SK-N-SH treated with all-trans-retinoic acid at 6 μM for 48 hours (cell line): ENCODE measurements at regions not wholly inside any gene's neighbourhood (a gene's known extent, or its start where the extent isn't known, plus 50 kb on each side); places are given as distances from the start of the nearest gene placed in this dataset.

Experiments
- ATAC-seq: fragments of 200-7000 bp; cut with Tn5 transposase; 3 replicates; pipeline ENCODE4 v1.9.1; 2020; ENCODE audit warnings: mild to moderate bottlenecking, moderate library complexity
- BACH2 ChIP-seq: fragments of 250-450 bp; sonication (Bioruptor Pico); IDR thresholded peaks from 2 replicates; pipeline ENCODE4 v1.9.0; 2021; ENCODE audit warnings: mild to moderate bottlenecking, borderline replicate concordance
- CREB5 ChIP-seq: fragments of 250-450 bp; sonication (Bioruptor Pico); IDR thresholded peaks from 2 replicates; pipeline ENCODE4 v1.5.1; 2020; ENCODE audit warnings: low read depth, mild to moderate bottlenecking, moderate library complexity
- CSDC2 ChIP-seq: fragments of 250-450 bp; sonication (Bioruptor Pico); IDR thresholded peaks from 2 replicates; pipeline ENCODE4 v1.5.0; 2020; ENCODE audit warnings: mild to moderate bottlenecking, moderate library complexity
- CSRNP3 ChIP-seq: fragments of 250-450 bp; sonication (Bioruptor Pico); IDR thresholded peaks from 2 replicates; pipeline ENCODE4 v1.5.1; 2021; ENCODE audit warnings: mild to moderate bottlenecking, moderate library complexity
- ESRRG ChIP-seq: fragments of 250-450 bp; sonication (Bioruptor Pico); IDR thresholded peaks from 2 replicates; pipeline ENCODE4 v1.6.1; 2021; ENCODE audit warnings: mild to moderate bottlenecking
- GLIS3 ChIP-seq: fragments of 250-450 bp; sonication (Bioruptor Pico); IDR thresholded peaks from 2 replicates; pipeline ENCODE4 v1.5.0; 2020; ENCODE audit warnings: mild to moderate bottlenecking, moderate library complexity
- ISL1 ChIP-seq: fragments of 250-450 bp; sonication (Bioruptor Pico); IDR thresholded peaks from 2 replicates; pipeline ENCODE4 v2.1.2; 2022; ENCODE audit warnings: mild to moderate bottlenecking, moderate library complexity
- OSR1 ChIP-seq: fragments of 250-450 bp; sonication (Bioruptor Pico); IDR thresholded peaks from 2 replicates; pipeline ENCODE4 v1.8.0; 2022; ENCODE audit warnings: moderate library complexity, mild to moderate bottlenecking, inconsistent platforms
- PPARA ChIP-seq: fragments of 250-450 bp; sonication (Bioruptor Pico); IDR thresholded peaks from 2 replicates; pipeline ENCODE4 v1.5.0; 2020; ENCODE audit warnings: mild to moderate bottlenecking, borderline replicate concordance
- RARB ChIP-seq: fragments of 250-450 bp; sonication (Bioruptor Pico); IDR thresholded peaks from 2 replicates; pipeline ENCODE4 v1.8.0; 2021; ENCODE audit warnings: mild to moderate bottlenecking, moderate library complexity
- SNAI2 ChIP-seq: fragments of 250-450 bp; sonication (Bioruptor Pico); IDR thresholded peaks from 2 replicates; pipeline ENCODE4 v1.5.0; 2020; ENCODE audit warnings: mild to moderate bottlenecking, moderate library complexity
- TCF4 ChIP-seq: fragments of 250-450 bp; sonication (Bioruptor Pico); IDR thresholded peaks from 2 replicates; pipeline ENCODE4 v1.8.0; 2021; ENCODE audit warnings: mild to moderate bottlenecking, moderate library complexity, borderline replicate concordance
- TOX ChIP-seq: fragments of 250-450 bp; sonication (Bioruptor Pico); IDR thresholded peaks from 2 replicates; pipeline ENCODE4 v1.8.0; 2021; ENCODE audit warnings: mild to moderate bottlenecking, moderate library complexity, borderline replicate concordance
- TSHZ2 ChIP-seq: fragments of 250-450 bp; sonication (Bioruptor Pico); IDR thresholded peaks from 2 replicates; pipeline ENCODE4 v1.5.0; 2020; ENCODE audit warnings: mild to moderate bottlenecking, moderate library complexity
- ZC3H10 ChIP-seq: fragments of 250-450 bp; sonication (Bioruptor Pico); IDR thresholded peaks from 2 replicates; pipeline ENCODE4 v1.5.1; 2021; ENCODE audit warnings: mild to moderate bottlenecking, moderate library complexity
- ZFP3 ChIP-seq: fragments of 250-450 bp; sonication (Bioruptor Pico); IDR thresholded peaks from 2 replicates; pipeline ENCODE4 v1.5.0; 2020; ENCODE audit warnings: mild to moderate bottlenecking, moderate library complexity
- ZFP30 ChIP-seq: fragments of 450-650 bp; formaldehyde crosslinking; IDR thresholded peaks from 2 replicates; pipeline ENCODE4 v1.5.0; 2022; ENCODE audit warnings: mild to moderate bottlenecking, moderate library complexity
- ZNF565 ChIP-seq: fragments of 450-650 bp; formaldehyde crosslinking; conservative IDR thresholded peaks from 2 replicates; pipeline ENCODE4 v1.5.0; 2020; ENCODE audit warnings: low read depth, mild to moderate bottlenecking, moderate library complexity
- ZNF8 ChIP-seq: fragments of 450-650 bp; formaldehyde crosslinking; IDR thresholded peaks from 2 replicates; pipeline ENCODE4 v1.5.0; 2020; ENCODE audit warnings: mild to moderate bottlenecking, moderate library complexity
- TF ChIP-seq, protein P1 (sequence below): fragments of 250-450 bp; sonication (Bioruptor Pico); IDR thresholded peaks from 2 replicates; pipeline ENCODE4 v1.8.0; 2020; ENCODE audit warnings: mild to moderate bottlenecking, moderate library complexity, borderline replicate concordance
- TF ChIP-seq, protein P2 (sequence below): fragments of 250-450 bp; sonication (Bioruptor Pico); IDR thresholded peaks from 2 replicates; pipeline ENCODE4 v1.8.0; 2021; ENCODE audit warnings: low read depth, mild to moderate bottlenecking, moderate library complexity, borderline replicate concordance

DNA sequence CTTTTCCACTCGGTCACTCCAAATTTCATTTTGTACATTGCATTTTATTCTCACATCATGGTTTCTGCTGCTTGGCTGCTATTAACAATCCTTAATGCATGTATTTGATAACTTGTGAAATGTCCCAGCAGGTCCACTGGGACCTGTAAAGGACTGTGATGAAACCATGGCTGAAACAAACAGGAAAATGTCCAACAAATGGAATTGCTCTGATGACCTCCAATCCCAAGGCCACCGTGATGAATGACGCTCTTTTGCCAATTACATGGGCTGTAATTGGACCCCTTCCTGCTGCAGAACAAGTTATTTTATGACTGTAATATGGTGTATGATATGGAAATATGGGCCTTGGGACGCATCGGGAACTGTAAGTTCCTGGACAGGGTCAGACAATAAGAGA lies 224.2 kb upstream of the CXCR4 start (continued):
- TF ChIP-seq, protein P1, sequence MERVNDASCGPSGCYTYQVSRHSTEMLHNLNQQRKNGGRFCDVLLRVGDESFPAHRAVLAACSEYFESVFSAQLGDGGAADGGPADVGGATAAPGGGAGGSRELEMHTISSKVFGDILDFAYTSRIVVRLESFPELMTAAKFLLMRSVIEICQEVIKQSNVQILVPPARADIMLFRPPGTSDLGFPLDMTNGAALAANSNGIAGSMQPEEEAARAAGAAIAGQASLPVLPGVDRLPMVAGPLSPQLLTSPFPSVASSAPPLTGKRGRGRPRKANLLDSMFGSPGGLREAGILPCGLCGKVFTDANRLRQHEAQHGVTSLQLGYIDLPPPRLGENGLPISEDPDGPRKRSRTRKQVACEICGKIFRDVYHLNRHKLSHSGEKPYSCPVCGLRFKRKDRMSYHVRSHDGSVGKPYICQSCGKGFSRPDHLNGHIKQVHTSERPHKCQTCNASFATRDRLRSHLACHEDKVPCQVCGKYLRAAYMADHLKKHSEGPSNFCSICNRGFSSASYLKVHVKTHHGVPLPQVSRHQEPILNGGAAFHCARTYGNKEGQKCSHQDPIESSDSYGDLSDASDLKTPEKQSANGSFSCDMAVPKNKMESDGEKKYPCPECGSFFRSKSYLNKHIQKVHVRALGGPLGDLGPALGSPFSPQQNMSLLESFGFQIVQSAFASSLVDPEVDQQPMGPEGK (CRISPR knock-in tag), result no peak

DNA sequence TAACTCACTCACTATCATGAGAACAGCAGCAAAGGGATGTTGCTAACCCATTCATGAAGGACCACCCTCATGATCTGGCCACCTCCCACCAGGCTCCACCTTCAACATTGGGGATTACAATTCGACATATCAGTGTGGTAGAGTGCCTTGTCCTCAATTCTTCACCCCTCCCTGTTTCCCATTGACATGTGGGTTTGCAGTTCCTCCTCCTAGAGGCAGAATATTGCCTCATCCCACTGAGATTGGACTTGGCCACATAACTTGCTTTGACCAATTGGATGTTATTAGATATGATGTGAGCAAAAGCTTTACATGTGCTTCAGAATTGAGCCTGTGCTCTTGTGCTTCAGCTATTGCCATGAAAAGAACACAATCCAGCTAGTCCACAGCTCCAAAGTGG lies 217.0 kb upstream of the CXCR4 start:
- no peak for ATAC-seq
- TF ChIP-seq TCF4 (CRISPR knock-in tag), result no peak
- no peak for TF ChIP-seq BACH2
- TF ChIP-seq ESRRG, result no peak
- no peak for TF ChIP-seq TOX (CRISPR knock-in tag)
- TF ChIP-seq SNAI2, result no peak
- no peak for TF ChIP-seq CSRNP3 (CRISPR knock-in tag)
- TF ChIP-seq TSHZ2, result no peak
- TF ChIP-seq, protein P1 (CRISPR knock-in tag), result no peak
- no peak for TF ChIP-seq ZC3H10
- no peak for TF ChIP-seq RARB (CRISPR knock-in tag)
- no peak for TF ChIP-seq PPARA (CRISPR knock-in tag)
- TF ChIP-seq CREB5 (CRISPR knock-in tag), result no peak
- TF ChIP-seq ZNF8, result no peak
- TF ChIP-seq OSR1 (CRISPR knock-in tag), result no peak
- no peak for TF ChIP-seq ISL1 (CRISPR knock-in tag)
- TF ChIP-seq ZNF565 (CRISPR knock-in tag), result no peak
- no peak for TF ChIP-seq ZFP30

DNA sequence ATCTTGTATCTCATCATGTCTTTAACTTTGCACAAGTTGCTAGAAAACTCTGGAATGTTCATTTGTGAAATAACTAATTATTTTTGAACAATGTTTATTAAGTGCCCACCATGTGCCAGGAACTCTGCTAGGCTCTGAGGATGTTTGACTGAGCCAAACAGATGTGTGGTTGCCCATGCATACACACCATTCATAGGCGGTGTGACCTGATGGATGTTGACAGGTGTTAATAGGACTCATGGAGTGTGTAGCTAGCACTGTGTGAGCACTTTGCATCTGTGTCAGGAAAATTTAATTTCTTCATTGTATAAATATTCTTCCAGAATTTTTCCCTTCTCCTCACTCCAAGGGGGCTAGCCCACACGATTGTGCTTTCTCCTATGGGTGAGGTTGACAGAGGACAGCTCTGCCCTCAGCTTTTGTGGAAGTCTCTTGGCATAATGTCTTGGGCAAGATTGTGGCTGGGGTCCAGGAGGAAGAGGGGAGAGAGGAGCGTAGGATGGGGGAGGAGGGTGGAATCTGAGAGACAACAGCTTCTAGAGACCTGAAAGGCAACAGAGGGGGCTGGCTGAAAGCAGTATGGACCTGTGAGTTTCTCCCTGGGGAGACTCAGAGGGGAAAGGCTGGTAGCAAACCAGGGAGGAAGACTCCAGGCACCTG lies 214.6 kb upstream of the CXCR4 start:
- no peak for ATAC-seq
- TF ChIP-seq ZNF8 (no peak), RARB (CRISPR knock-in tag) (no peak), TSHZ2 (no peak), CREB5 (CRISPR knock-in tag) (no peak), ZFP3 (CRISPR knock-in tag) (no peak), ESRRG (no peak), TCF4 (CRISPR knock-in tag) (no peak), CSDC2 (no peak), GLIS3 (CRISPR knock-in tag) (no peak)
- TF ChIP-seq, protein P2, sequence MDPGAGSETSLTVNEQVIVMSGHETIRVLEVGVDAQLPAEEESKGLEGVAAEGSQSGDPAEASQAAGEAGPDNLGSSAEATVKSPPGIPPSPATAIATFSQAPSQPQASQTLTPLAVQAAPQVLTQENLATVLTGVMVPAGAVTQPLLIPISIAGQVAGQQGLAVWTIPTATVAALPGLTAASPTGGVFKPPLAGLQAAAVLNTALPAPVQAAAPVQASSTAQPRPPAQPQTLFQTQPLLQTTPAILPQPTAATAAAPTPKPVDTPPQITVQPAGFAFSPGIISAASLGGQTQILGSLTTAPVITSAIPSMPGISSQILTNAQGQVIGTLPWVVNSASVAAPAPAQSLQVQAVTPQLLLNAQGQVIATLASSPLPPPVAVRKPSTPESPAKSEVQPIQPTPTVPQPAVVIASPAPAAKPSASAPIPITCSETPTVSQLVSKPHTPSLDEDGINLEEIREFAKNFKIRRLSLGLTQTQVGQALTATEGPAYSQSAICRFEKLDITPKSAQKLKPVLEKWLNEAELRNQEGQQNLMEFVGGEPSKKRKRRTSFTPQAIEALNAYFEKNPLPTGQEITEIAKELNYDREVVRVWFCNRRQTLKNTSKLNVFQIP (CRISPR knock-in tag), result no peak
